H1 (cell line): ENCODE measurements at regions not wholly inside any gene's neighbourhood (a gene's known extent, or its start where the extent isn't known, plus 50 kb on each side); places are given as distances from the start of the nearest gene placed in this dataset.

Source experiments
- BACH1 ChIP-seq: IDR thresholded peaks from 2 replicates; pipeline ENCODE4 v1.6.1; 2012; ENCODE audit warnings: low read length, improper control_type of control experiment
- BRCA1 ChIP-seq: IDR thresholded peaks from 2 replicates; pipeline ENCODE4 v1.6.1; 2012; ENCODE audit warnings: low read depth, low read length, improper control_type of control experiment
- CBX5 ChIP-seq: fragments of 300-800, 300-1000 bp; sonication (generic); IDR thresholded peaks from 2 replicates; pipeline ENCODE4 v1.7.1; 2016; ENCODE audit warnings: antibody characterized with exemption, low read length, low read depth
- CHD2 ChIP-seq: IDR thresholded peaks from 2 replicates; pipeline ENCODE4 v1.6.1; 2012; ENCODE audit warnings: low read length, improper control_type of control experiment
- CREB1 ChIP-seq: IDR thresholded peaks from 2 replicates; pipeline ENCODE4 v1.6.1; 2012; ENCODE audit warnings: inconsistent platforms
- EP300 ChIP-seq, 2 experiments: IDR thresholded peaks; 1 replicate in 1 of 2; 2 replicates in 1 of 2; pipeline ENCODE4 v1.6.1; 2011 to 2012; ENCODE audit warnings: low read depth in 2 of 2, low read length in 2 of 2, mild to moderate bottlenecking in 2 of 2, borderline replicate concordance in 1 of 2, inconsistent platforms in 1 of 2, moderate library complexity in 1 of 2
- EZH2 ChIP-seq: fragments of 200-600 bp; sonication (generic); IDR thresholded peaks from 2 replicates; pipeline ENCODE4 v1.7.1; 2012; ENCODE audit warnings: low read depth, mild to moderate bottlenecking, moderate library complexity, low read length, inconsistent platforms; ENCODE audit not compliant: severe bottlenecking
- GABPA ChIP-seq: IDR thresholded peaks from 2 replicates; pipeline ENCODE4 v1.6.1; 2011; ENCODE audit warnings: mild to moderate bottlenecking, low read length, moderate library complexity, borderline replicate concordance; ENCODE audit not compliant: insufficient read depth
- JUND ChIP-seq: IDR thresholded peaks from 2 replicates; pipeline ENCODE4 v1.6.1; 2011; ENCODE audit warnings: mild to moderate bottlenecking, improper control_type of control experiment, low read length
- KDM4A ChIP-seq: IDR thresholded peaks from one replicate; pipeline ENCODE4 v1.7.1; 2012; ENCODE audit warnings: low read depth, mild to moderate bottlenecking, moderate library complexity, low read length, inconsistent platforms; ENCODE audit not compliant: severe bottlenecking
- PHF8 ChIP-seq: fragments of 200-600 bp; sonication (generic); conservative IDR thresholded peaks from 2 replicates; pipeline ENCODE4 v1.7.1; 2012; ENCODE audit warnings: low read depth, mild to moderate bottlenecking, inconsistent platforms, low read length, moderate library complexity
- RNF2 ChIP-seq: fragments of 200-900, 300-1000 bp; sonication (generic); IDR thresholded peaks from 2 replicates; pipeline ENCODE4 v1.7.1; 2016; ENCODE audit warnings: borderline replicate concordance, low read depth, mild to moderate bottlenecking, antibody characterized with exemption, low read length; ENCODE audit not compliant: poor library complexity, severe bottlenecking; ENCODE audit errors: missing control alignments
- SP4 ChIP-seq: IDR thresholded peaks from 2 replicates; pipeline ENCODE4 v1.6.1; 2012; ENCODE audit warnings: low read length, inconsistent platforms
- TAF1 ChIP-seq: IDR thresholded peaks from 2 replicates; pipeline ENCODE4 v1.6.1; 2011; ENCODE audit warnings: mild to moderate bottlenecking, low read depth, low read length
- TAF7 ChIP-seq: optimal IDR thresholded peaks from 2 replicates; pipeline ENCODE3; 2011; ENCODE audit warnings: low read depth, mild to moderate bottlenecking, inconsistent platforms, low read length, moderate library complexity, borderline replicate concordance
- TCF12 ChIP-seq: IDR thresholded peaks from 2 replicates; pipeline ENCODE4 v1.6.1; 2011; ENCODE audit warnings: low read depth, mild to moderate bottlenecking, low read length
- TF ChIP-seq, protein P1 (sequence below): IDR thresholded peaks from 2 replicates; pipeline ENCODE4 v1.6.1; 2011; ENCODE audit warnings: low read depth, mild to moderate bottlenecking, low read length; ENCODE audit not compliant: insufficient read depth
- TF ChIP-seq, protein P2 (sequence below): IDR thresholded peaks from 2 replicates; pipeline ENCODE4 v1.6.1; 2012; ENCODE audit warnings: low read length, inconsistent platforms

DNA sequence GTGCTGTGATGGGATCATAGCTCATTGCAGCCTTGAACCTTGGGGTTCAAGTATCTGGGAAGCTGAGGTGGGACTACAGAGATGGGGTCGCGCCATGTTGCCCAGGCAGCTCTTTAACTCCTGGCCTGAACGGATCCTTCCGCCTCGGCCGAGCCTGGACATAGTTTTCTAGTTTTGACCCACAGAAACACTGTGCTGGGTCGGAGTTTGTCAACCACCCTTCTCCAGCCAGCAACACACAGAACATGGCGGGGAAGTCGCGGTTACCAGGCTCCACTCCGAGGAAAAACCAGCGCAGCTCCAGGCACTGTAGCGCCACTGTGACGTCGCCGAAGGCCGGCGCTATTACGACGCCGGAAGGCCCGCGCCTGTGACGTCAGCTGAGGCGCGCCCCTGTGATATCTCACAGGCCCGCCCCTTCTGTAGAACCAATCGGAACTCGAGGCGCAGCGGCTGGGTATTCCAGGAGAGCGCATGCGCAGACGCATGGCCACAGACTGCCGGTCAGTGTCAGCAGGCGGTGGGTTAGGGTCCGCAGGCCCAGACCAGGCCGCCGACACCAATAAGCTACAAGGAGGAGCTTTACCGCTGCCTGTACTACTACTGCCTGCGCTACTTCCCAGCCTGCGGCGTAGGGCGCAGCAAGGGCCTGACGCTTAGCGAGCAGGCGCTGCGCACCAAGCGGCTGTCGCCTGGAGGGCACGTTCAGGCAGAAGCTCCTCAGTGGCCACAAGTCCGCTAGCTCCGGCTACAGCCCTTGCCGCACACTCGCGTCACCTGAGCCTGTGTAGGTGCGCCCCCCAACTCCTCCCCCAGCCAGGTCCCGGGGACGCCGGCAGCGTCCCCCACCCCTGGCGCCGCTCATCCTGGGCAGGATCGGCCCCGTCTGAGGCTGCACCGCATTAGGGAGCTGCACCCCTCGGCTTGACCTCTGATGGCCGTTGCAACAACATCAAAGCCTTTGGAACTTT, 135.2 kb upstream of the KCTD7 start (continued):
- no peak for TF ChIP-seq CBX5
- TF ChIP-seq BACH1: no peak
- TF ChIP-seq, protein P1, sequence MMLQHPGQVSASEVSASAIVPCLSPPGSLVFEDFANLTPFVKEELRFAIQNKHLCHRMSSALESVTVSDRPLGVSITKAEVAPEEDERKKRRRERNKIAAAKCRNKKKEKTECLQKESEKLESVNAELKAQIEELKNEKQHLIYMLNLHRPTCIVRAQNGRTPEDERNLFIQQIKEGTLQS: peak; percentile 80
- peak; percentile 92 for TF ChIP-seq KDM4A
- no peak for TF ChIP-seq EP300 (IDR thresholded peaks at IDR 0.05; ENCODE audit: borderline replicate concordance in 1 of 2, low read depth in 2 of 2, low read length in 2 of 2)
- peak; percentile 53 for TF ChIP-seq TAF7
- no peak; the same call in 1 of the 2 replicates for TF ChIP-seq JUND
- peak; percentile 89 for TF ChIP-seq TAF1
- TF ChIP-seq SP4: peak; percentile 51; the same call in 1 of the 2 replicates
- TF ChIP-seq PHF8: peak; percentile 85
- no peak for TF ChIP-seq EZH2
- peak; percentile 18; the same call in 1 of the 2 replicates for TF ChIP-seq CHD2
- TF ChIP-seq TCF12: no peak
- TF ChIP-seq CREB1: peak; percentile 99
- TF ChIP-seq BRCA1: no peak
- TF ChIP-seq GABPA: 0 out of 2 replicates have a peak, but pooled peaks have one; percentile 7
- no peak for TF ChIP-seq RNF2
- TF ChIP-seq, protein P2, sequence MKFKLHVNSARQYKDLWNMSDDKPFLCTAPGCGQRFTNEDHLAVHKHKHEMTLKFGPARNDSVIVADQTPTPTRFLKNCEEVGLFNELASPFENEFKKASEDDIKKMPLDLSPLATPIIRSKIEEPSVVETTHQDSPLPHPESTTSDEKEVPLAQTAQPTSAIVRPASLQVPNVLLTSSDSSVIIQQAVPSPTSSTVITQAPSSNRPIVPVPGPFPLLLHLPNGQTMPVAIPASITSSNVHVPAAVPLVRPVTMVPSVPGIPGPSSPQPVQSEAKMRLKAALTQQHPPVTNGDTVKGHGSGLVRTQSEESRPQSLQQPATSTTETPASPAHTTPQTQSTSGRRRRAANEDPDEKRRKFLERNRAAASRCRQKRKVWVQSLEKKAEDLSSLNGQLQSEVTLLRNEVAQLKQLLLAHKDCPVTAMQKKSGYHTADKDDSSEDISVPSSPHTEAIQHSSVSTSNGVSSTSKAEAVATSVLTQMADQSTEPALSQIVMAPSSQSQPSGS: peak; percentile 79; the same call in 1 of the 2 replicates
